Tibial nerve (tissue), 4 donors: ENCODE measurements at regions not wholly inside any gene's neighbourhood (a gene's known extent, or its start where the extent isn't known, plus 50 kb on each side); places are given as distances from the start of the nearest gene placed in this dataset.

Experiments used
- DNase-seq, 2 donors: peaks; one replicate each; pipeline ENCODE4 v3.0.0-alpha.2; 2019; ENCODE audit warnings: low spot score in 2 of 2
- H3K27ac ChIP-seq, 4 donors: fragments of 200-600 bp; sonication (generic) in 3 of 4; one replicate each; pipeline ENCODE4 v1.5.1; 2017 to 2019; ENCODE audit warnings: mild to moderate bottlenecking in 1 of 4
- H3K27me3 ChIP-seq, 2 donors: fragments of 200-600 bp; sonication (generic) in 1 of 2; one replicate each; pipeline versions ENCODE4 v1.5.1 to v1.6.0; 2017 to 2019
- H3K36me3 ChIP-seq, 3 donors: fragments of 200-600 bp; sonication (generic); one replicate each; pipeline ENCODE4 v1.5.1; 2018 to 2019
- H3K4me1 ChIP-seq, 4 donors: fragments of 200-600 bp; sonication (generic) in 3 of 4; one replicate each; pipeline ENCODE4 v1.5.1; 2017 to 2019
- H3K4me3 ChIP-seq, 4 donors: fragments of 200-600 bp; sonication (generic) in 3 of 4; one replicate each; pipeline ENCODE4 v1.5.1; 2017 to 2019; ENCODE audit warnings: mild to moderate bottlenecking in 1 of 4, moderate library complexity in 1 of 4
- H3K9me3 ChIP-seq, 4 donors: fragments of 200-600 bp; sonication (generic) in 3 of 4; one replicate each; pipeline ENCODE4 v1.5.1; 2017 to 2019
- EP300 ChIP-seq, 2 donors: sonication (generic); formaldehyde crosslinking; IDR thresholded peaks; one replicate each; pipeline ENCODE4 v1.6.1; 2017; ENCODE audit warnings: antibody characterized with exemption in 2 of 2, mild to moderate bottlenecking in 1 of 2
- POLR2A ChIP-seq, 2 donors: fragments of 450-650 bp; IDR thresholded peaks; one replicate each; pipeline ENCODE4 v1.6.1; 2017; ENCODE audit warnings: antibody characterized with exemption in 2 of 2, mild to moderate bottlenecking in 2 of 2, moderate library complexity in 2 of 2
- WGBS, 2 donors: methylation state at CpG; one replicate each; pipeline ENCODE4 v1.1.5; 2018; 5-methylcytosine and 5-hydroxymethylcytosine counted together
- TF ChIP-seq, protein P1 (sequence below), 5 experiments: fragments of 200-600 bp in 3 of 5; fragments of 450-650 bp in 2 of 5; sonication (generic) in 3 of 5; IDR thresholded peaks; one replicate each; pipeline ENCODE4 v1.5.1; 2016 to 2019; ENCODE audit warnings: antibody characterized with exemption in 5 of 5, mild to moderate bottlenecking in 3 of 5, moderate library complexity in 2 of 5

DNA sequence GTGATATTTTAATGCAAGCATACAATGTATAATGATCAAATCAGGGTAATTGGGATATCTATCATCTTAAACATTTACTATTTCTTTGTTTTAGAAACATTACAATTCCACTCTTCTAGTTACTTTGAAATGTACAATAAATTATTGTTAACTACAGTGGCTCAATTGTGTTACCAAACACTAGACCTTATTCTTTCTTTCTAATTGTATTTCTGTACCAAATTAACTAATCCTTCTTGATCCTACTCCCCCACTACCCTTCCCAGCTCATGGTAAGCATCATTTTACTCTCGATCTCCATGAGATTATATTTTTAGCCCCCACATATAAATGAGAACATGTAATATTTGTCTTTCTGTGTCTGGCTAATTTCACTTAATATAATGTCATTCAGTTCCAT, 95.0 kb upstream of the MROH9 start:
- Histone ChIP-seq H3K27me3 (no peaks in the 10 kb centered on the region), H3K9me3 (no peaks in the 10 kb centered on the region), H3K4me1 (no peaks in the 10 kb centered on the region), H3K36me3 (no peaks in the 10 kb centered on the region), H3K27ac (no peak overlapping the region), H3K4me3 (no peak overlapping the region)
- WGBS, 2 donors: 41 to 55% methylated on average over 1 of the region's 1 CpG
- no peak for DNase-seq
- no peak for TF ChIP-seq POLR2A (IDR thresholded peaks at IDR 0.05)
- no peak for TF ChIP-seq EP300 (IDR thresholded peaks at IDR 0.05)
- TF ChIP-seq, protein P1, sequence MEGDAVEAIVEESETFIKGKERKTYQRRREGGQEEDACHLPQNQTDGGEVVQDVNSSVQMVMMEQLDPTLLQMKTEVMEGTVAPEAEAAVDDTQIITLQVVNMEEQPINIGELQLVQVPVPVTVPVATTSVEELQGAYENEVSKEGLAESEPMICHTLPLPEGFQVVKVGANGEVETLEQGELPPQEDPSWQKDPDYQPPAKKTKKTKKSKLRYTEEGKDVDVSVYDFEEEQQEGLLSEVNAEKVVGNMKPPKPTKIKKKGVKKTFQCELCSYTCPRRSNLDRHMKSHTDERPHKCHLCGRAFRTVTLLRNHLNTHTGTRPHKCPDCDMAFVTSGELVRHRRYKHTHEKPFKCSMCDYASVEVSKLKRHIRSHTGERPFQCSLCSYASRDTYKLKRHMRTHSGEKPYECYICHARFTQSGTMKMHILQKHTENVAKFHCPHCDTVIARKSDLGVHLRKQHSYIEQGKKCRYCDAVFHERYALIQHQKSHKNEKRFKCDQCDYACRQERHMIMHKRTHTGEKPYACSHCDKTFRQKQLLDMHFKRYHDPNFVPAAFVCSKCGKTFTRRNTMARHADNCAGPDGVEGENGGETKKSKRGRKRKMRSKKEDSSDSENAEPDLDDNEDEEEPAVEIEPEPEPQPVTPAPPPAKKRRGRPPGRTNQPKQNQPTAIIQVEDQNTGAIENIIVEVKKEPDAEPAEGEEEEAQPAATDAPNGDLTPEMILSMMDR (IDR thresholded peaks at IDR 0.05): no peak

DNA sequence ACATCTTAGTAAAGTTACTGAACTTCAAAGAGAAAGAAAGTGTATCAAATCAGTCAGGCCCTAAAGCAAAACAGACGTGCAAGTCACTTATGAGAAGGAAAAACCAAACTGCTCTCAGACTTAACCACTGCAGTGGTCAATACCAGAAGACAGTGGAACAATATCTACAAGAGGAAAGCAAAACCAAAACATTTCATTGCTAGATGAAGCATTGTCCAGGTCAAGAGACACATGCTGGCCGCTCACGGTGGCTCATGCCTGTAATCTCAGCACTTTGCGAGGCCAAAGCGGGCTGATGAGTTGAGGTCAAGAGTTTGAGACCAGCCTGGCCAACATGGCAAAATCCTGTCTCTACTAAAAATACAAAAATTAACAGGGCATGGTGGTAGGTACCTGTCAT, 82.0 kb upstream of the MROH9 start:
- no peak overlapping the region for H3K4me3 ChIP-seq
- no peaks in the 10 kb centered on the region for H3K36me3 ChIP-seq
- H3K27ac ChIP-seq: no peak overlapping the region
- H3K27me3 ChIP-seq: no peaks in the 10 kb centered on the region
- DNase-seq: no peak
- no peaks in the 10 kb centered on the region for H3K9me3 ChIP-seq
- WGBS, 2 donors: 82 to 89% methylated on average over 5 of the region's 5 CpGs
- H3K4me1 ChIP-seq: peaks cover 0 to 8% (median 3%) of the 10 kb centered on the region in 4 donors
- TF ChIP-seq, protein P1 (IDR thresholded peaks at IDR 0.05): no peak
- no peak for TF ChIP-seq EP300 (IDR thresholded peaks at IDR 0.05)
- no peak for TF ChIP-seq POLR2A (IDR thresholded peaks at IDR 0.05)

DNA sequence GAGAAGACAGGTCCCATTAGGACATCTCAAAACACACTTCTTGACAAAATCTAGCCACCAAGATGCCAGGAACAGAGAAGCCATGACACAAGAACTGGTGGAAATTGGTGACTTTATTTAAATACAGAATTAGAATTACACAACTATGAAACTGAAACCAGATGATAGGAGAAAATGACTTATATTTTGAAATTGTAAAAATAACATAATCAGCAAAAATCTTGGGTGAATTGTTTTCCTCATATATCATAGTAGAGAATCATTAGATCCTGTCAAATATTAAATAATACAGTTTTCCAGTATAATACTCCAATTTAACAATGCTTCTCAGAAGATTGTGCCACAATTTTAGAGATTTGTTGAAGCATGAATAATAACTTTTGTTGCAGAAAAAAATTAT, 81.5 kb upstream of the MROH9 start:
- Histone ChIP-seq H3K36me3 (no peaks in the 10 kb centered on the region), H3K4me3 (no peak overlapping the region), H3K27me3 (no peaks in the 10 kb centered on the region), H3K9me3 (no peaks in the 10 kb centered on the region), H3K27ac (no peak overlapping the region), H3K4me1 (peaks cover 0 to 8% (median 3%) of the 10 kb centered on the region in 4 donors)
- DNase-seq: no peak
- TF ChIP-seq, protein P1 (IDR thresholded peaks at IDR 0.05): no peak
- TF ChIP-seq EP300 (IDR thresholded peaks at IDR 0.05) (no peak), POLR2A (IDR thresholded peaks at IDR 0.05) (no peak)

DNA sequence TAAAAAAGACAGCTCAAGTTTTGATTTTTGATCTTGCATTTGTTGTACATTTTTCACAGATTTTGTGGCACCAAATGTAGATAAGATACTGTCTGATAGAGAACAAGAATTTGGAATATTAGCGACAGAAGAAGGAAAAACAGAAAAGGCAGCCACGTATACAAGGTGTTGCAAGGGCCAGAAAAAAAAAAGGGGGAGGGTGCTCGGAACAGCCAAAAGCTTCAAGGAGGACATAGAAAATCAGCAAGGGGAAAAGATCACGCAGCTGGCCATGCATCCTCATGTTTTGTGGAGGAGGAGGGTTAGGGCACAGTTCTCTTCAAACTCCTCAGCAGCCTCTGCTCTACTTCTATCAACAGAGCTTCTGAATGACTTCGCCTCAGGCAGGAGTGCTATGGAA, 80.7 kb upstream of the MROH9 start:
- Histone ChIP-seq H3K4me1 (peaks cover 0 to 8% (median 3%) of the 10 kb centered on the region in 4 donors), H3K27ac (no peak overlapping the region), H3K27me3 (no peaks in the 10 kb centered on the region), H3K4me3 (no peak overlapping the region), H3K36me3 (no peaks in the 10 kb centered on the region), H3K9me3 (no peaks in the 10 kb centered on the region)
- no peak for DNase-seq
- no peak for TF ChIP-seq POLR2A (IDR thresholded peaks at IDR 0.05)
- TF ChIP-seq, protein P1 (IDR thresholded peaks at IDR 0.05): no peak
- TF ChIP-seq EP300 (IDR thresholded peaks at IDR 0.05): no peak
- 53 to 68% methylated on average over 5 of the region's 5 CpGs for WGBS, 2 donors

DNA sequence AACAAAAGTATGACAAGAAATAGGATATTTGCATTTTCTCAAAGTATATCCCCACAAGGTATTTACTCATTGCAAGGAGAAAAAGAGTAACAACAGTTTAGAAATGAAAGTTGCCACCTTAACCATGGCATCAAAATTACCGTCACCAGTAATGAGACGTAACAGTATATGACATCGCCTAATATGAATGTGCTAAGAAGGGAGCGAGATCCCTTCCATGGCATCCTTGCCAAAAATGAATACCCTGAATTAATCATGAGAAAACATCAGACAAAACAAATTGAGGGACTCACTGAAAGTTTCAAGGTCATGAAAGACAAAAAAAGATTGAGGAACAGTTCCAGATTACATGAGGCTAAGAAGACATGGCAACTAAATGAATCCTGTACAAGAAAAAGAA, 78.9 kb upstream of the MROH9 start:
- H3K4me3 ChIP-seq: no peak overlapping the region
- H3K27me3 ChIP-seq: no peaks in the 10 kb centered on the region
- no peak for DNase-seq
- no peaks in the 10 kb centered on the region for H3K9me3 ChIP-seq
- H3K36me3 ChIP-seq: no peaks in the 10 kb centered on the region
- H3K27ac ChIP-seq: no peak overlapping the region
- 37 to 38% methylated on average over 4 of the region's 4 CpGs for WGBS, 2 donors
- peaks cover 0 to 8% (median 3%) of the 10 kb centered on the region in 4 donors for H3K4me1 ChIP-seq
- no peak for TF ChIP-seq POLR2A (IDR thresholded peaks at IDR 0.05)
- no peak for TF ChIP-seq EP300 (IDR thresholded peaks at IDR 0.05)
- TF ChIP-seq, protein P1 (IDR thresholded peaks at IDR 0.05): no peak
